GM21723 (cell line): ENCODE measurements at regions not wholly inside any gene's neighbourhood (a gene's known extent, or its start where the extent isn't known, plus 50 kb on each side); places are given as distances from the start of the nearest gene placed in this dataset.
"Not testable (repeated sequence)": the region's sequence is repeated elsewhere in the genome, so short reads cannot be mapped to it uniquely, and the experiment has no call there.

Experiments
- ATAC-seq: cut with Tn5 transposase; IDR thresholded peaks from one replicate; pipeline ENCODE4 v1.9.1; 2021; ENCODE audit warnings: mild to moderate bottlenecking, moderate library complexity; ENCODE audit not compliant: unreplicated experiment

- ATAC-seq, result no peak
Measured at GRCh38 chr12:11535127-11535526, 114.3 kb upstream of the ETV6 start.

GRCh38 chr12:11539156-11539555 lies 110.3 kb upstream of the ETV6 start:
- no peak for ATAC-seq

- ATAC-seq, result no peak
Measured at GRCh38 chr12:11540156-11540555, 109.3 kb upstream of the ETV6 start.

GRCh38 chr12:11540615-11541310 lies 108.7 kb upstream of the ETV6 start:
- no peak for ATAC-seq

GRCh38 chr12:11542599-11542998 lies 106.9 kb upstream of the ETV6 start:
- no peak for ATAC-seq

- ATAC-seq, result no peak
Measured at GRCh38 chr12:11543457-11544158, 105.9 kb upstream of the ETV6 start.

GRCh38 chr12:11545484-11546330 lies 103.8 kb upstream of the ETV6 start:
- ATAC-seq, result peak; percentile 79

GRCh38 chr12:11546582-11547270 lies 102.7 kb upstream of the ETV6 start:
- not testable (repeated sequence) for ATAC-seq

GRCh38 chr12:11547271-11547646 lies 102.2 kb upstream of the ETV6 start:
- not testable (repeated sequence) for ATAC-seq

- ATAC-seq, result no peak
Measured at GRCh38 chr12:11549119-11549518, 100.4 kb upstream of the ETV6 start.

- ATAC-seq, result peak; percentile 77
Measured at GRCh38 chr12:11553871-11554533, 95.5 kb upstream of the ETV6 start.

GRCh38 chr12:11555195-11555594 lies 94.3 kb upstream of the ETV6 start:
- no peak for ATAC-seq

- ATAC-seq, result no peak
Measured at GRCh38 chr12:11555743-11556625, 93.5 kb upstream of the ETV6 start.

GRCh38 chr12:11556682-11557081 lies 92.8 kb upstream of the ETV6 start:
- ATAC-seq, result no peak

GRCh38 chr12:11559626-11560340 lies 89.7 kb upstream of the ETV6 start:
- ATAC-seq, result no peak

- ATAC-seq, result no peak
Measured at GRCh38 chr12:11561411-11561810, 88.1 kb upstream of the ETV6 start.

- ATAC-seq, result no peak
Measured at GRCh38 chr12:11563785-11564739, 85.4 kb upstream of the ETV6 start.
